Neural cell (in vitro differentiated cells): ENCODE measurements at regions not wholly inside any gene's neighbourhood (a gene's known extent, or its start where the extent isn't known, plus 50 kb on each side); places are given as distances from the start of the nearest gene placed in this dataset.

Source experiments
- H2AFZ ChIP-seq: fragments of 200-600, 300-800 bp; sonication (generic), shearing (Covaris generic); 2 replicates; pipeline ENCODE4 v1.6.0; 2014; ENCODE audit warnings: low read depth, mild to moderate bottlenecking, antibody characterized with exemption, low read length, moderate library complexity
- H3F3A ChIP-seq: fragments of 200-600 bp; shearing (Covaris generic); 2 replicates; pipeline ENCODE4 v1.6.1; 2016; ENCODE audit warnings: mild to moderate bottlenecking, moderate library complexity, mixed read lengths, antibody characterized with exemption, low read length; ENCODE audit not compliant: insufficient read depth, poor library complexity, severe bottlenecking
- H3K27ac ChIP-seq: fragments of 200-600, 300-800 bp; sonication (generic), shearing (Covaris generic); 2 replicates; pipeline ENCODE4 v1.5.1; 2014; ENCODE audit warnings: mild to moderate bottlenecking, low read length, moderate library complexity
- H3K27me3 ChIP-seq: fragments of 300-800, 200-600 bp; sonication (generic), shearing (Covaris generic); 2 replicates; pipeline ENCODE4 v1.6.0; 2014; ENCODE audit warnings: mild to moderate bottlenecking, low read depth, low read length, moderate library complexity; ENCODE audit not compliant: insufficient read depth
- H3K36me3 ChIP-seq: fragments of 300-800, 200-600 bp; sonication (generic), shearing (Covaris generic); 2 replicates; pipeline ENCODE4 v1.5.1; 2014; ENCODE audit warnings: mild to moderate bottlenecking, antibody characterized with exemption, low read length, moderate library complexity; ENCODE audit not compliant: insufficient read depth
- H3K4me2 ChIP-seq: fragments of 300-800, 200-600 bp; sonication (generic), shearing (Covaris generic); 2 replicates; pipeline ENCODE4 v1.6.0; 2014; ENCODE audit warnings: mild to moderate bottlenecking, low read length
- H3K4me3 ChIP-seq: fragments of 300-800, 200-600 bp; sonication (generic), shearing (Covaris generic); 2 replicates; pipeline ENCODE4 v1.5.1; 2014; ENCODE audit warnings: mild to moderate bottlenecking, low read length, moderate library complexity
- H3K79me2 ChIP-seq: fragments of 200-600 bp; shearing (Covaris generic); replicated peaks from 2 replicates; pipeline ENCODE4 v1.6.0; 2014; ENCODE audit warnings: mild to moderate bottlenecking, low read length, moderate library complexity; ENCODE audit not compliant: insufficient read depth
- H3K9ac ChIP-seq: fragments of 300-800, 200-600 bp; sonication (generic), shearing (Covaris generic); 2 replicates; pipeline ENCODE4 v1.6.1; 2016; ENCODE audit warnings: mild to moderate bottlenecking, low read length, mixed read lengths
- H3K9me2 ChIP-seq: fragments of 200-600 bp; shearing (Covaris generic); 2 replicates; pipeline ENCODE4 v1.6.1; 2016; ENCODE audit warnings: mild to moderate bottlenecking, low read length, mixed read lengths; ENCODE audit not compliant: insufficient read depth
- H3K9me3 ChIP-seq: fragments of 200-600, 300-800 bp; sonication (generic), shearing (Covaris generic); 2 replicates; pipeline ENCODE4 v1.6.1; 2016; ENCODE audit warnings: mild to moderate bottlenecking, mixed run types, low read length, moderate library complexity, mixed read lengths
- H4K20me1 ChIP-seq: fragments of 200-600 bp; shearing (Covaris generic); 2 replicates; pipeline ENCODE4 v1.6.1; 2016; ENCODE audit warnings: mild to moderate bottlenecking, mixed run types; ENCODE audit not compliant: insufficient read depth
- CTCF ChIP-seq: fragments of 450-650 bp; IDR thresholded peaks from 2 replicates; pipeline ENCODE4 v1.5.1; 2014; ENCODE audit warnings: antibody characterized with exemption, mild to moderate bottlenecking, moderate library complexity; ENCODE audit not compliant: poor library complexity, severe bottlenecking
- EP300 ChIP-seq: fragments of 450-650 bp; conservative IDR thresholded peaks from 2 replicates; pipeline ENCODE4 v1.6.1; 2014; ENCODE audit warnings: antibody characterized with exemption, mild to moderate bottlenecking, moderate library complexity; ENCODE audit not compliant: poor library complexity, severe bottlenecking
- EZH2 ChIP-seq: fragments of 200-600, 300-800 bp; shearing (Covaris generic), sonication (generic); IDR thresholded peaks from 2 replicates; pipeline ENCODE4 v1.6.1; 2014; ENCODE audit warnings: antibody characterized with exemption, low read length, borderline replicate concordance, mild to moderate bottlenecking; ENCODE audit not compliant: insufficient read depth, poor library complexity, severe bottlenecking
- MXI1 ChIP-seq: fragments of 450-650 bp; conservative IDR thresholded peaks from 2 replicates; pipeline ENCODE4 v1.6.1; 2014; ENCODE audit warnings: antibody characterized with exemption, mild to moderate bottlenecking; ENCODE audit not compliant: poor library complexity, severe bottlenecking
- POLR2AphosphoS5 ChIP-seq: IDR thresholded peaks from 2 replicates; pipeline ENCODE4 v1.6.1; 2012
- RAD21 ChIP-seq: fragments of 450-650 bp; conservative IDR thresholded peaks from 2 replicates; pipeline ENCODE4 v1.6.1; 2014; ENCODE audit warnings: antibody characterized with exemption, mild to moderate bottlenecking, moderate library complexity
- REST ChIP-seq: IDR thresholded peaks from 2 replicates; pipeline ENCODE4 v1.6.1; 2012; ENCODE audit warnings: borderline replicate concordance
- SMC3 ChIP-seq: fragments of 450-650 bp; conservative IDR thresholded peaks from 2 replicates; pipeline ENCODE4 v1.6.1; 2014; ENCODE audit warnings: antibody characterized with exemption, mild to moderate bottlenecking, moderate library complexity; ENCODE audit not compliant: poor library complexity
- TAF1 ChIP-seq: IDR thresholded peaks from 2 replicates; pipeline ENCODE4 v1.6.1; 2012; ENCODE audit warnings: low read depth

GRCh38 chr16:26247063-26247462, 555.3 kb downstream of the HS3ST4 start:
- Histone ChIP-seq H3K4me3 (no peak overlapping the region), H3K36me3 (no peaks in the 10 kb centered on the region), H2AFZ (no peak overlapping the region), H4K20me1 (no peaks in the 10 kb centered on the region), H3K27me3 (no peaks in the 10 kb centered on the region), H3F3A (no peaks in the 10 kb centered on the region), H3K9me2 (no peaks in the 10 kb centered on the region), H3K27ac (no peak overlapping the region), H3K9me3 (no peaks in the 10 kb centered on the region), H3K79me2 (no peaks in the 10 kb centered on the region), H3K9ac (no peak overlapping the region), H3K4me2 (no peak overlapping the region)
- TF ChIP-seq CTCF = no peak
- no peak for TF ChIP-seq SMC3
- TF ChIP-seq TAF1 = no peak
- TF ChIP-seq EP300 = no peak
- no peak for TF ChIP-seq MXI1
- TF ChIP-seq REST = no peak
- TF ChIP-seq POLR2AphosphoS5 = no peak
- TF ChIP-seq EZH2 = no peak
- no peak for TF ChIP-seq RAD21

- Histone ChIP-seq H3K4me2 (no peak overlapping the region), H3K36me3 (no peaks in the 10 kb centered on the region), H3K9me3 (no peaks in the 10 kb centered on the region), H3K9ac (no peak overlapping the region), H2AFZ (no peak overlapping the region), H3K4me3 (no peak overlapping the region), H3K27ac (no peak overlapping the region), H3F3A (no peaks in the 10 kb centered on the region), H3K9me2 (no peaks in the 10 kb centered on the region), H4K20me1 (no peaks in the 10 kb centered on the region), H3K27me3 (no peaks in the 10 kb centered on the region), H3K79me2 (no peaks in the 10 kb centered on the region)
- TF ChIP-seq MXI1 (no peak), EP300 (no peak), CTCF (no peak)
These were observed 560.8 kb downstream of the HS3ST4 start for GRCh38 chr16:26252598-26252997.
